H1 (cell line): ENCODE measurements at regions not wholly inside any gene's neighbourhood (a gene's known extent, or its start where the extent isn't known, plus 50 kb on each side); places are given as distances from the start of the nearest gene placed in this dataset.

ENCODE experiments used
- CREB1 ChIP-seq: IDR thresholded peaks from 2 replicates; pipeline ENCODE4 v1.6.1; 2012; ENCODE audit warnings: inconsistent platforms
- KDM1A ChIP-seq: fragments of 200-600, 300-600 bp; sonication (generic); IDR thresholded peaks from 2 replicates; pipeline ENCODE4 v1.7.1; 2016; ENCODE audit warnings: mild to moderate bottlenecking, low read length, borderline replicate concordance
- SAP30 ChIP-seq: fragments of 300-600 bp; sonication (generic); IDR thresholded peaks from 2 replicates; pipeline ENCODE4 v1.7.1; 2012; ENCODE audit warnings: low read length, moderate library complexity, mild to moderate bottlenecking, inconsistent platforms; ENCODE audit not compliant: insufficient read depth, insufficient replicate concordance
- SP4 ChIP-seq: IDR thresholded peaks from 2 replicates; pipeline ENCODE4 v1.6.1; 2012; ENCODE audit warnings: low read length, inconsistent platforms
- TF ChIP-seq, protein P1 (sequence below): IDR thresholded peaks from 2 replicates; pipeline ENCODE4 v1.6.1; 2012; ENCODE audit warnings: inconsistent platforms

DNA sequence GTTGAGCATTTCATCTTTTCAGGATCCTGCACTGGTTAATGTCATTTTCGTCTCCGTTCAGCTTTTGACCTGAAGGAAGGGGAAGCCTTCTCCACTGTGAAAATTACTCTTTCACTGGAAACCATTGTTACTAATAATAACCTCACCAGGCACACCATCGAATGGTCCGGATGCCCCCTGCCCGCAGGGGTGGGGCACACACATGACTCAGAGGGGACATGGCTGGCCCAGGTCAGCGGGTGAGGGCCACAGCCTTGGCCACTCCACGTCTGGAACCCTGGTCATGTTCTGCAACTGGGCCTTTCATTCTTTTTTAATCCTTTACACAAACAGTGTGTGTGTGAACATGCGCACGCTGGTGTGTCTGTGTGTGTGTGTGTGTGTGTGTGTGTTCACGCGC is 191.8 kb downstream of the BCOR start (continued):
- TF ChIP-seq KDM1A (no peak), SAP30 (no peak), SP4 (no peak), CREB1 (no peak)
- TF ChIP-seq, protein P1, sequence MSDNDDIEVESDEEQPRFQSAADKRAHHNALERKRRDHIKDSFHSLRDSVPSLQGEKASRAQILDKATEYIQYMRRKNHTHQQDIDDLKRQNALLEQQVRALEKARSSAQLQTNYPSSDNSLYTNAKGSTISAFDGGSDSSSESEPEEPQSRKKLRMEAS, result no peak
